CD14-positive monocyte (primary cell): ENCODE measurements at regions not wholly inside any gene's neighbourhood (a gene's known extent, or its start where the extent isn't known, plus 50 kb on each side); places are given as distances from the start of the nearest gene placed in this dataset.

Experiments
- DNase-seq, 3 donors: peaks; one replicate each; pipeline ENCODE4 v3.0.0-alpha.2; 2011 to 2022
- H2AFZ ChIP-seq: 2 replicates; pipeline ENCODE4 v1.6.0; 2012; ENCODE audit warnings: mild to moderate bottlenecking, low read depth, low read length, inconsistent platforms; ENCODE audit not compliant: insufficient read depth, poor library complexity, severe bottlenecking
- H3K27ac ChIP-seq, 2 donors: 1 replicate in 1 of 2; 2 replicates in 1 of 2; pipeline ENCODE4 v1.5.1; 2012 to 2013; ENCODE audit warnings: low read length in 2 of 2, control low read depth in 1 of 2, inconsistent platforms in 1 of 2, low read depth in 1 of 2, mild to moderate bottlenecking in 1 of 2
- H3K27me3 ChIP-seq, 2 donors: one replicate each; pipeline versions ENCODE4 v1.6.0 to v1.6.1; 2011 to 2013; ENCODE audit warnings: low read length in 2 of 2; ENCODE audit not compliant: control insufficient read depth in 2 of 2, insufficient read depth in 2 of 2
- H3K36me3 ChIP-seq, 2 donors: replicated peaks in 1 of 2; 1 replicate in 1 of 2; 2 replicates in 1 of 2; pipeline versions ENCODE4 v1.5.1 to v1.6.1; 2012 to 2013; ENCODE audit warnings: low read length in 2 of 2, control low read depth in 1 of 2, inconsistent platforms in 1 of 2, mild to moderate bottlenecking in 1 of 2; ENCODE audit not compliant: insufficient read depth in 2 of 2, control insufficient read depth in 1 of 2
- H3K4me1 ChIP-seq, 2 donors: 1 replicate in 1 of 2; 2 replicates in 1 of 2; pipeline versions ENCODE4 v1.5.1 to v1.6.1; 2012 to 2013; ENCODE audit warnings: low read length in 2 of 2, control low read depth in 1 of 2, inconsistent platforms in 1 of 2, mild to moderate bottlenecking in 1 of 2, moderate library complexity in 1 of 2; ENCODE audit not compliant: insufficient read depth in 2 of 2, control insufficient read depth in 1 of 2
- H3K4me2 ChIP-seq: replicated peaks from 2 replicates; pipeline ENCODE3; 2012; ENCODE audit warnings: low read length, moderate library complexity, mild to moderate bottlenecking; ENCODE audit not compliant: poor library complexity, severe bottlenecking; ENCODE audit errors: extremely low read depth
- H3K4me3 ChIP-seq, 3 experiments: fragments of 200-600 bp in 1 of 3; sonication (generic) in 1 of 3; replicated peaks in 1 of 3; 1 replicate in 2 of 3; 2 replicates in 1 of 3; pipeline ENCODE4 v1.5.1; 2011 to 2013; ENCODE audit warnings: low read length in 3 of 3, mild to moderate bottlenecking in 3 of 3, control low read depth in 2 of 3, low read depth in 2 of 3, inconsistent platforms in 1 of 3, moderate library complexity in 1 of 3
- H3K79me2 ChIP-seq: 2 replicates; pipeline ENCODE4 v1.6.0; 2012; ENCODE audit warnings: mild to moderate bottlenecking, control low read depth, inconsistent platforms, low read length, moderate library complexity; ENCODE audit not compliant: insufficient read depth
- H3K9ac ChIP-seq: 2 replicates; pipeline ENCODE4 v1.6.0; 2017; ENCODE audit warnings: low read length, mild to moderate bottlenecking; ENCODE audit not compliant: insufficient read depth, poor library complexity, severe bottlenecking
- H3K9me3 ChIP-seq, 2 donors: replicated peaks in 1 of 2; 1 replicate in 1 of 2; 2 replicates in 1 of 2; pipeline versions ENCODE4 v1.5.1 to v1.6.1; 2012 to 2013; ENCODE audit warnings: low read length in 2 of 2, control low read depth in 1 of 2; ENCODE audit not compliant: control insufficient read depth in 1 of 2, insufficient read depth in 1 of 2
- H4K20me1 ChIP-seq: 2 replicates; pipeline ENCODE4 v1.6.0; 2012; ENCODE audit warnings: mild to moderate bottlenecking, low read length, control low read depth, moderate library complexity; ENCODE audit not compliant: insufficient read depth
- H3K27ac Mint-ChIP-seq, 7 donors: one replicate each; pipeline ENCODE4 v1.8.0; 2020; ENCODE audit warnings: mild to moderate bottlenecking in 7 of 7, mixed read lengths in 7 of 7, moderate library complexity in 6 of 7, inconsistent platforms in 2 of 7
- H3K27me3 Mint-ChIP-seq, 3 donors: one replicate each; pipeline ENCODE4 v1.8.0; 2021 to 2022; ENCODE audit warnings: low read depth in 3 of 3, mild to moderate bottlenecking in 3 of 3, mixed read lengths in 3 of 3, moderate library complexity in 3 of 3, inconsistent platforms in 1 of 3
- H3K36me3 Mint-ChIP-seq, 2 donors: one replicate each; pipeline ENCODE4 v1.8.0; 2020; ENCODE audit warnings: mixed read lengths in 2 of 2, inconsistent platforms in 1 of 2, mild to moderate bottlenecking in 1 of 2
- H3K4me1 Mint-ChIP-seq: one replicate; pipeline ENCODE4 v1.8.0; 2020; ENCODE audit warnings: mild to moderate bottlenecking, mixed read lengths
- H3K4me3 Mint-ChIP-seq, 2 donors: one replicate each; pipeline ENCODE4 v1.8.0; 2020; ENCODE audit warnings: mild to moderate bottlenecking in 2 of 2, mixed read lengths in 2 of 2, moderate library complexity in 1 of 2
- H3K9me3 Mint-ChIP-seq, 7 donors: one replicate each; pipeline ENCODE4 v1.8.0; 2020 to 2022; ENCODE audit warnings: mixed read lengths in 7 of 7, mild to moderate bottlenecking in 6 of 7, moderate library complexity in 6 of 7, inconsistent platforms in 2 of 7
- WGBS: methylation state at CpG from one replicate; pipeline ENCODE4 v1.1.5; 2013; ENCODE audit warnings: missing lambda C conversion rate; ENCODE audit not compliant: insufficient coverage; 5-methylcytosine and 5-hydroxymethylcytosine counted together
- intact Hi-C, 2 donors: fragments of 100-400 bp; cut with micrococcal nuclease; formaldehyde crosslinking; loops; one replicate each; pipeline versions ENCODE4 v1.15.0 to v1.15.1; 2023
- TF ChIP-seq, protein P1 (sequence below): fragments of 200-600 bp; IDR thresholded peaks from one replicate; pipeline ENCODE4 v1.8.0; 2022; ENCODE audit warnings: antibody characterized with exemption, mild to moderate bottlenecking

DNA sequence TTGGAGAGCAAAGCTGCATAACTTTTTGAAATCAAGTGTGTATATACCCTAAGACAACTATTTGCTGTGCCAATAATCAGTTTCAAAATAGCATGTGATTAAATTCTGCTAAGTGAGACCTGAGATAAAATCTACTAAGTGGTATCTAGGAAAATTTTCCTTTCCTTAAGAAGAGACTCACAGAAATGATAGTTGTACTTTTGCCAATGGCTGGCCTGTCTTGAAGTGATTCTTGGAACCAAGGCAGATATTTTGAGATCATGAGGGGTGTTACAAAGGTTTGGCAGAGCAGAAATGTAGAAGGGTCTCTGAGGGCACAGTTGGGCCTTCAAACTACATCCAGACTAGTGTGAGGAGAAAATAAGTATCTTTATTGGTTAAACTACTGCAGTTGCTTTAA lies 902.6 kb upstream of the TENM4 start:
- Mint-ChIP-seq H3K9me3 (peaks cover 0 to 4% (median 0%) of the 10 kb centered on the region in 7 donors), H3K36me3 (no peaks in the 10 kb centered on the region), H3K4me3 (no peak overlapping the region), H3K4me1 (no peaks in the 10 kb centered on the region), H3K27ac (no peak overlapping the region), H3K27me3 (peaks cover 0 to 1% (median 0%) of the 10 kb centered on the region in 3 donors)
- intact Hi-C loops, result no loop called here
- Histone ChIP-seq H3K9ac (no peak overlapping the region), H3K4me1 (no peaks in the 10 kb centered on the region), H3K27me3 (no peaks in the 10 kb centered on the region), H2AFZ (no peak overlapping the region), H3K4me3 (no peak overlapping the region), H3K36me3 (no peaks in the 10 kb centered on the region), H4K20me1 (no peaks in the 10 kb centered on the region), H3K9me3 (no peaks in the 10 kb centered on the region), H3K4me2 (no peak overlapping the region), H3K27ac (no peak overlapping the region), H3K79me2 (no peaks in the 10 kb centered on the region)
- TF ChIP-seq, protein P1, sequence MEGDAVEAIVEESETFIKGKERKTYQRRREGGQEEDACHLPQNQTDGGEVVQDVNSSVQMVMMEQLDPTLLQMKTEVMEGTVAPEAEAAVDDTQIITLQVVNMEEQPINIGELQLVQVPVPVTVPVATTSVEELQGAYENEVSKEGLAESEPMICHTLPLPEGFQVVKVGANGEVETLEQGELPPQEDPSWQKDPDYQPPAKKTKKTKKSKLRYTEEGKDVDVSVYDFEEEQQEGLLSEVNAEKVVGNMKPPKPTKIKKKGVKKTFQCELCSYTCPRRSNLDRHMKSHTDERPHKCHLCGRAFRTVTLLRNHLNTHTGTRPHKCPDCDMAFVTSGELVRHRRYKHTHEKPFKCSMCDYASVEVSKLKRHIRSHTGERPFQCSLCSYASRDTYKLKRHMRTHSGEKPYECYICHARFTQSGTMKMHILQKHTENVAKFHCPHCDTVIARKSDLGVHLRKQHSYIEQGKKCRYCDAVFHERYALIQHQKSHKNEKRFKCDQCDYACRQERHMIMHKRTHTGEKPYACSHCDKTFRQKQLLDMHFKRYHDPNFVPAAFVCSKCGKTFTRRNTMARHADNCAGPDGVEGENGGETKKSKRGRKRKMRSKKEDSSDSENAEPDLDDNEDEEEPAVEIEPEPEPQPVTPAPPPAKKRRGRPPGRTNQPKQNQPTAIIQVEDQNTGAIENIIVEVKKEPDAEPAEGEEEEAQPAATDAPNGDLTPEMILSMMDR, result no peak
- DNase-seq, result no peak

DNA sequence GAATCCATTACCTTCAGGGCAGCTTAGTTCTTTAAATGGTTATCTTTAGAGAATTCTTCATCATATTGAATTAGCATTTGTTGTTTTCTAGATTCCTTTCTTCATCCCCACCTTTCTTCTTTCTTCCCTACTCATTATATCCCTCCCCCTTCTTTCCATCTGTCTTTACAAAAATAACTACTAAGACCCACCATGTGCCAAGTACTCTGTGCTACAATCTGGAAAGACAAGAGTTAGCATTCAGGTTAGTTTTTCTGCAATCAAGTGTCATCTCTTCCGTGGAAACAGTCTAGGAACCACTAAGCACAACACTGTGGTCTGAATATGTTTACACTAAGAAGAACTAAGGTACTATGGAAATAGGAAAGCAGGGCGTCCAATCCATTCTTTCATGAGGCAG lies 897.4 kb upstream of the TENM4 start:
- Histone ChIP-seq H3K79me2 (no peaks in the 10 kb centered on the region), H3K4me2 (no peak overlapping the region), H2AFZ (no peak overlapping the region), H3K36me3 (no peaks in the 10 kb centered on the region), H3K4me3 (no peak overlapping the region), H3K27ac (no peak overlapping the region), H3K9me3 (peaks cover 0 to 3% of the 10 kb centered on the region in 2 donors), H3K9ac (no peak overlapping the region), H3K27me3 (no peaks in the 10 kb centered on the region), H3K4me1 (no peaks in the 10 kb centered on the region), H4K20me1 (no peaks in the 10 kb centered on the region)
- H3K36me3 Mint-ChIP-seq, result no peaks in the 10 kb centered on the region
- TF ChIP-seq, protein P1, result no peak
- WGBS, result no CpG with 5 or more reads among the region's 2 CpGs
- no peak overlapping the region for H3K4me3 Mint-ChIP-seq
- no peak overlapping the region for H3K27ac Mint-ChIP-seq
- H3K4me1 Mint-ChIP-seq, result no peaks in the 10 kb centered on the region
- DNase-seq, result no peak
- intact Hi-C loops, result no loop called here
- H3K9me3 Mint-ChIP-seq, result peaks cover 0 to 6% (median 0%) of the 10 kb centered on the region in 7 donors
- peaks cover 0 to 2% (median 1%) of the 10 kb centered on the region in 3 donors for H3K27me3 Mint-ChIP-seq
